NCI-H2196 treated with DMSO at 0.1 percent for 48 hours (cell line): ENCODE measurements at regions not wholly inside any gene's neighbourhood (a gene's known extent, or its start where the extent isn't known, plus 50 kb on each side); places are given as distances from the start of the nearest gene placed in this dataset.

Source experiments
- DNase-seq: peaks from one replicate; lab custom pipeline; 2025; ENCODE audit not compliant: unreplicated experiment; lab: John Stamatoyannopoulos, UW

- DNase-seq = no peak
Observed at GRCh38 chr7:46011501-46011900, 90.4 kb upstream of the IGFBP3 start.

- no peak for DNase-seq
Observed at GRCh38 chr7:46011059-46011458, 90.0 kb upstream of the IGFBP3 start.

GRCh38 chr7:46009211-46009610 lies 88.1 kb upstream of the IGFBP3 start:
- DNase-seq = no peak

- no peak for DNase-seq
Observed at GRCh38 chr7:46007990-46008643, 87.0 kb upstream of the IGFBP3 start.

- DNase-seq = no peak
Observed at GRCh38 chr7:46007194-46007593, 86.1 kb upstream of the IGFBP3 start.

GRCh38 chr7:46006723-46007122 lies 85.7 kb upstream of the IGFBP3 start:
- DNase-seq = no peak

GRCh38 chr7:46006212-46006611 lies 85.1 kb upstream of the IGFBP3 start:
- no peak for DNase-seq

GRCh38 chr7:46004965-46005364 lies 83.9 kb upstream of the IGFBP3 start:
- no peak for DNase-seq

- DNase-seq = no peak
Observed at GRCh38 chr7:46003896-46004875, 83.1 kb upstream of the IGFBP3 start.

GRCh38 chr7:46003161-46003560 lies 82.1 kb upstream of the IGFBP3 start:
- DNase-seq = no peak

- no peak for DNase-seq
Observed at GRCh38 chr7:46000513-46000912, 79.4 kb upstream of the IGFBP3 start.

GRCh38 chr7:45999541-45999940 lies 78.5 kb upstream of the IGFBP3 start:
- DNase-seq = no peak

GRCh38 chr7:45998506-45998905 lies 77.4 kb upstream of the IGFBP3 start:
- DNase-seq = no peak

- no peak for DNase-seq
Observed at GRCh38 chr7:45993621-45994020, 72.5 kb upstream of the IGFBP3 start.

- DNase-seq = no peak
Observed at GRCh38 chr7:45992826-45993225, 71.8 kb upstream of the IGFBP3 start.

- no peak for DNase-seq
Observed at GRCh38 chr7:45990276-45990675, 69.2 kb upstream of the IGFBP3 start.

- DNase-seq = no peak
Observed at GRCh38 chr7:45988405-45989057, 67.5 kb upstream of the IGFBP3 start.

- no peak for DNase-seq
Observed at GRCh38 chr7:45987521-45988290, 66.6 kb upstream of the IGFBP3 start.

GRCh38 chr7:45986355-45987298 lies 65.6 kb upstream of the IGFBP3 start:
- no peak for DNase-seq

GRCh38 chr7:45985902-45986301 lies 64.8 kb upstream of the IGFBP3 start:
- DNase-seq = no peak
